ENCODE measurements at regions not wholly inside any gene's neighbourhood (a gene's known extent, or its start where the extent isn't known, plus 50 kb on each side); places are given as distances from the start of the nearest gene placed in this dataset.

GRCh38 chr11:8340296-8340695 is 76.6 kb upstream of the LMO1 start:
- Histone ChIP-seq H3K23me2 (ENCODE audit: insufficient read length, low read depth, low read length, poor library complexity, severe bottlenecking) (no peaks in the 10 kb centered on the region), H3K18ac (ENCODE audit: insufficient read length, low read depth, low read length) (no peak overlapping the region), H3K9ac (ENCODE audit: extremely low read depth, insufficient read length, low read length) (no peak overlapping the region), H3K56ac (ENCODE audit: insufficient read length, low read depth, low read length) (no peak overlapping the region), H3T11ph (ENCODE audit: low read length) (no peak overlapping the region), H3K79me1 (ENCODE audit: insufficient read depth, low read depth, low read length, poor library complexity, severe bottlenecking) (no peaks in the 10 kb centered on the region), H3K9me3 (ENCODE audit: control insufficient read depth, low read depth, low read length) (no peaks in the 10 kb centered on the region), H3K23ac (ENCODE audit: insufficient read length, low read depth, low read length) (no peak overlapping the region), H2BK120ac (ENCODE audit: low read depth, low read length, poor library complexity, severe bottlenecking) (no peak overlapping the region), H2BK5ac (ENCODE audit: insufficient read length, low read length) (no peak overlapping the region), H2BK20ac (ENCODE audit: low read depth, low read length, poor library complexity, severe bottlenecking) (no peak overlapping the region), H3K27ac (ENCODE audit: insufficient read length, low read depth, low read length) (no peak overlapping the region), H4K20me1 (ENCODE audit: control insufficient read depth, insufficient read depth, insufficient read length) (no peaks in the 10 kb centered on the region), H3K4me1 (ENCODE audit: insufficient read depth, low read length) (no peaks in the 10 kb centered on the region), H4K8ac (replicated peaks; ENCODE audit: insufficient read length, low read depth, low read length) (no peak overlapping the region), H3K79me2 (ENCODE audit: insufficient read depth, low read length) (no peaks in the 10 kb centered on the region), H2AK5ac (ENCODE audit: insufficient read length, low read length) (no peak overlapping the region), H2BK12ac (ENCODE audit: insufficient read length, low read depth, low read length) (no peak overlapping the region), H3K4ac (ENCODE audit: low read depth, low read length) (no peak overlapping the region), H4K5ac (ENCODE audit: insufficient read length, low read depth, low read length) (no peak overlapping the region), H3K4me2 (ENCODE audit: insufficient read depth, insufficient read length, low read length) (no peak overlapping the region), H2BK15ac (ENCODE audit: low read depth, low read length) (no peak overlapping the region), H4K91ac (ENCODE audit: insufficient read length, low read depth, low read length) (no peak overlapping the region), H3K14ac (ENCODE audit: insufficient read depth, low read length) (no peak overlapping the region), H2AFZ (ENCODE audit: low read length) (no peak overlapping the region), H3K27me3 (ENCODE audit: insufficient read depth, low read length) (no peaks in the 10 kb centered on the region)
- 0 out of 7 replicates have a peak overlapping the region, but pooled peaks of 1 of the 3 experiments have one; percentile 28 for H3K27ac Mint-ChIP-seq
- peaks cover 23 to 36% of the 10 kb centered on the region in 2 experiments for H3K4me1 Mint-ChIP-seq
- H3K27me3 Mint-ChIP-seq (ENCODE audit: low read depth): peaks cover 3% of the 10 kb centered on the region; the same call in 1 of the 2 replicates
- H3K36me3 Mint-ChIP-seq (ENCODE audit: insufficient read depth in 1 of 3, low read depth in 3 of 3): no peaks in the 10 kb centered on the region
- no peaks in the 10 kb centered on the region; a peak in 1 of 5 replicates for H3K9me3 Mint-ChIP-seq
- DNase-seq: no peak
- H3K4me3 Mint-ChIP-seq: no peak overlapping the region
- WGBS (ENCODE audit: extremely low coverage, insufficient read length, low lambda C conversion rate): no CpG with 5 or more reads among the region's 1 CpG
- TF ChIP-seq CTCF (conservative IDR thresholded peaks at IDR 0.05): no peak

Measured in H9 (cell line).